Chondrocyte (in vitro differentiated cells): ENCODE measurements at regions not wholly inside any gene's neighbourhood (a gene's known extent, or its start where the extent isn't known, plus 50 kb on each side); places are given as distances from the start of the nearest gene placed in this dataset.

Experiments used
- DNase-seq: peaks from one replicate; pipeline ENCODE4 v3.0.0; 2021; ENCODE audit warnings: mixed read lengths, low spot score
- H3K27ac Mint-ChIP-seq: one replicate; pipeline ENCODE4 v1.8.0; 2021; ENCODE audit warnings: mild to moderate bottlenecking, moderate library complexity, mixed read lengths; ENCODE audit not compliant: unreplicated experiment
- H3K27me3 Mint-ChIP-seq: 2 replicates; pipeline ENCODE4 v1.8.0; 2021; ENCODE audit warnings: low read depth, mixed read lengths
- H3K36me3 Mint-ChIP-seq: 2 replicates; pipeline ENCODE4 v1.8.0; 2021; ENCODE audit warnings: low read depth, mixed read lengths
- H3K4me1 Mint-ChIP-seq: 2 replicates; pipeline ENCODE4 v1.8.0; 2021; ENCODE audit warnings: low read depth, mild to moderate bottlenecking, mixed read lengths
- H3K4me3 Mint-ChIP-seq: one replicate; pipeline ENCODE4 v1.8.0; 2021; ENCODE audit warnings: mild to moderate bottlenecking, moderate library complexity, mixed read lengths; ENCODE audit not compliant: unreplicated experiment
- H3K9me3 Mint-ChIP-seq: 2 replicates; pipeline ENCODE4 v1.8.0; 2021; ENCODE audit warnings: low read depth, mixed read lengths
- CTCF ChIP-seq: fragments of 200-600 bp; sonication (generic); IDR thresholded peaks from 2 replicates; pipeline ENCODE4 v1.5.0; 2021; ENCODE audit warnings: antibody characterized with exemption, mild to moderate bottlenecking, moderate library complexity

GRCh38 chr11:41996533-41996932 lies 537.1 kb upstream of the LRRC4C start:
- Mint-ChIP-seq H3K4me3 (no peak overlapping the region), H3K27me3 (no peaks in the 10 kb centered on the region), H3K9me3 (no peaks in the 10 kb centered on the region), H3K4me1 (no peaks in the 10 kb centered on the region), H3K36me3 (no peaks in the 10 kb centered on the region), H3K27ac (no peak overlapping the region)
- DNase-seq: no peak
- TF ChIP-seq CTCF: no peak

GRCh38 chr11:41997844-41998401 lies 538.5 kb upstream of the LRRC4C start:
- Mint-ChIP-seq H3K9me3 (peaks cover 2% of the 10 kb centered on the region), H3K36me3 (no peaks in the 10 kb centered on the region), H3K4me3 (no peak overlapping the region), H3K4me1 (no peaks in the 10 kb centered on the region), H3K27ac (no peak overlapping the region), H3K27me3 (no peaks in the 10 kb centered on the region)
- no peak for TF ChIP-seq CTCF
- DNase-seq: no peak

GRCh38 chr11:41999066-41999465 lies 539.6 kb upstream of the LRRC4C start:
- TF ChIP-seq CTCF: no peak
- Mint-ChIP-seq H3K9me3 (peaks cover 2% of the 10 kb centered on the region), H3K36me3 (no peaks in the 10 kb centered on the region), H3K4me3 (no peak overlapping the region), H3K27ac (no peak overlapping the region), H3K27me3 (no peaks in the 10 kb centered on the region), H3K4me1 (no peaks in the 10 kb centered on the region)
- DNase-seq: no peak

GRCh38 chr11:42003801-42004200 lies 544.3 kb upstream of the LRRC4C start:
- H3K9me3 Mint-ChIP-seq: peaks cover 8% of the 10 kb centered on the region
- no peak overlapping the region for H3K27ac Mint-ChIP-seq
- H3K4me3 Mint-ChIP-seq: no peak overlapping the region
- TF ChIP-seq CTCF: no peak
- DNase-seq: no peak
- no peaks in the 10 kb centered on the region for H3K4me1 Mint-ChIP-seq
- no peaks in the 10 kb centered on the region for H3K36me3 Mint-ChIP-seq
- no peaks in the 10 kb centered on the region for H3K27me3 Mint-ChIP-seq

- Mint-ChIP-seq H3K27me3 (no peaks in the 10 kb centered on the region), H3K9me3 (peaks cover 14% of the 10 kb centered on the region), H3K36me3 (no peaks in the 10 kb centered on the region), H3K4me3 (no peak overlapping the region), H3K27ac (no peak overlapping the region), H3K4me1 (no peaks in the 10 kb centered on the region)
- no peak for DNase-seq
- no peak for TF ChIP-seq CTCF
Observed at GRCh38 chr11:42006766-42007165, 547.3 kb upstream of the LRRC4C start.
